A549 (cell line): ENCODE measurements at regions not wholly inside any gene's neighbourhood (a gene's known extent, or its start where the extent isn't known, plus 50 kb on each side); places are given as distances from the start of the nearest gene placed in this dataset.

Experiments
- CEBPB ChIP-seq, 2 experiments: fragments of >200 bp in 1 of 2; sonication (Bioruptor Twin) in 1 of 2; formaldehyde crosslinking in 1 of 2; IDR thresholded peaks; 2 replicates each; pipeline ENCODE4 v1.6.1; 2012 to 2016
- JUN ChIP-seq, 2 experiments: fragments of >200 bp; sonication (Bioruptor Twin); formaldehyde crosslinking; IDR thresholded peaks; 2 replicates in 1 of 2; 3 replicates in 1 of 2; pipeline ENCODE4 v1.6.1; 2016 to 2017
- JUNB ChIP-seq: fragments of >200 bp; sonication (Bioruptor Twin); formaldehyde crosslinking; IDR thresholded peaks from 2 replicates; pipeline ENCODE4 v1.6.1; 2016
- MAFK ChIP-seq: fragments of 450-650 bp; IDR thresholded peaks from 2 replicates; pipeline ENCODE4 v1.6.1; 2014; ENCODE audit not compliant: partially characterized antibody
- POLR2A ChIP-seq: IDR thresholded peaks from 2 replicates; pipeline ENCODE4 v1.6.1; 2012; ENCODE audit warnings: mild to moderate bottlenecking, low read length
- POLR2AphosphoS2 ChIP-seq: conservative IDR thresholded peaks from 2 replicates; pipeline ENCODE4 v1.6.1; 2012; ENCODE audit warnings: low read length, improper control_type of control experiment, inconsistent platforms
- RARB ChIP-seq: fragments of 250-450 bp; sonication (Bioruptor Pico); IDR thresholded peaks from 2 replicates; pipeline ENCODE4 v1.8.0; 2021; ENCODE audit warnings: mild to moderate bottlenecking, moderate library complexity
- RNF2 ChIP-seq: fragments of 200-600 bp; sonication (generic); IDR thresholded peaks from 2 replicates; pipeline ENCODE4 v1.6.1; 2016; ENCODE audit warnings: low read depth, mild to moderate bottlenecking, antibody characterized with exemption, moderate library complexity, borderline replicate concordance
- ZFP36 ChIP-seq: fragments of 450-650 bp; IDR thresholded peaks from 2 replicates; pipeline ENCODE4 v1.6.1; 2014; ENCODE audit warnings: borderline replicate concordance; ENCODE audit not compliant: partially characterized antibody
- TF ChIP-seq, protein P1 (sequence below): fragments of 150-350 bp; IDR thresholded peaks from 2 replicates; pipeline ENCODE4 v1.6.1; 2014; ENCODE audit warnings: low read depth, mild to moderate bottlenecking, low read length
- TF ChIP-seq, protein P2 (sequence below): fragments of >200 bp; sonication (Bioruptor Twin); formaldehyde crosslinking; IDR thresholded peaks from 3 replicates; pipeline ENCODE4 v1.5.1; 2016
- TF ChIP-seq, protein P3 (sequence below): IDR thresholded peaks from 2 replicates; pipeline ENCODE4 v1.6.1; 2012; ENCODE audit warnings: low read depth, borderline replicate concordance
- TF ChIP-seq, protein P4 (sequence below): fragments of 250-450 bp; sonication (Bioruptor Pico); IDR thresholded peaks from 2 replicates; pipeline ENCODE4 v1.5.0; 2020; ENCODE audit warnings: low read depth, mild to moderate bottlenecking, moderate library complexity
- TF ChIP-seq, protein P5 (sequence below): fragments of >200 bp; sonication (Bioruptor Twin); formaldehyde crosslinking; IDR thresholded peaks from 2 replicates; pipeline ENCODE4 v1.6.1; 2016

DNA sequence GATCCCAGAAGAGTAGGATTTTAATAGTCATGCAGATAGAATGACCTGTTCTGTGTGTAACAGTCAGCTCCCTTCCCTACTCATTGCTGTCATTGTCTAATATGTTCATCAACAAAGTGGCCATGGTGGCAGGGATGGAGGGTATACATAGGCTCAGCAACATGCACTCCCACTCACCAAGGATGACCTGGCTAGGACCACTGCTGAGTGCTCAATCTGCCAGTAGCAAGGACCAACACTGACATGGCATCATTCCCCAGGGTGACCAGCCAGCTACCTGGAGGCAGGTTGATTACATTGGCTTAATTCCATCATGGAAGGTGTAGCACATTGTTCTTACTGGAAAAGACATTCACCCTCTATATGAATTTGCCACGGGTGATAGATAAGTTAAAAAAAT lies 401.7 kb upstream of the CELF4 start:
- TF ChIP-seq JUN (IDR thresholded peaks at IDR 0.05), result no peak
- TF ChIP-seq POLR2AphosphoS2, result no peak
- TF ChIP-seq POLR2A, result no peak
- TF ChIP-seq, protein P1, sequence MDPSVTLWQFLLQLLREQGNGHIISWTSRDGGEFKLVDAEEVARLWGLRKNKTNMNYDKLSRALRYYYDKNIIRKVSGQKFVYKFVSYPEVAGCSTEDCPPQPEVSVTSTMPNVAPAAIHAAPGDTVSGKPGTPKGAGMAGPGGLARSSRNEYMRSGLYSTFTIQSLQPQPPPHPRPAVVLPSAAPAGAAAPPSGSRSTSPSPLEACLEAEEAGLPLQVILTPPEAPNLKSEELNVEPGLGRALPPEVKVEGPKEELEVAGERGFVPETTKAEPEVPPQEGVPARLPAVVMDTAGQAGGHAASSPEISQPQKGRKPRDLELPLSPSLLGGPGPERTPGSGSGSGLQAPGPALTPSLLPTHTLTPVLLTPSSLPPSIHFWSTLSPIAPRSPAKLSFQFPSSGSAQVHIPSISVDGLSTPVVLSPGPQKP, result no peak
- TF ChIP-seq, protein P2, sequence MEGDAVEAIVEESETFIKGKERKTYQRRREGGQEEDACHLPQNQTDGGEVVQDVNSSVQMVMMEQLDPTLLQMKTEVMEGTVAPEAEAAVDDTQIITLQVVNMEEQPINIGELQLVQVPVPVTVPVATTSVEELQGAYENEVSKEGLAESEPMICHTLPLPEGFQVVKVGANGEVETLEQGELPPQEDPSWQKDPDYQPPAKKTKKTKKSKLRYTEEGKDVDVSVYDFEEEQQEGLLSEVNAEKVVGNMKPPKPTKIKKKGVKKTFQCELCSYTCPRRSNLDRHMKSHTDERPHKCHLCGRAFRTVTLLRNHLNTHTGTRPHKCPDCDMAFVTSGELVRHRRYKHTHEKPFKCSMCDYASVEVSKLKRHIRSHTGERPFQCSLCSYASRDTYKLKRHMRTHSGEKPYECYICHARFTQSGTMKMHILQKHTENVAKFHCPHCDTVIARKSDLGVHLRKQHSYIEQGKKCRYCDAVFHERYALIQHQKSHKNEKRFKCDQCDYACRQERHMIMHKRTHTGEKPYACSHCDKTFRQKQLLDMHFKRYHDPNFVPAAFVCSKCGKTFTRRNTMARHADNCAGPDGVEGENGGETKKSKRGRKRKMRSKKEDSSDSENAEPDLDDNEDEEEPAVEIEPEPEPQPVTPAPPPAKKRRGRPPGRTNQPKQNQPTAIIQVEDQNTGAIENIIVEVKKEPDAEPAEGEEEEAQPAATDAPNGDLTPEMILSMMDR, result no peak
- TF ChIP-seq, protein P3, sequence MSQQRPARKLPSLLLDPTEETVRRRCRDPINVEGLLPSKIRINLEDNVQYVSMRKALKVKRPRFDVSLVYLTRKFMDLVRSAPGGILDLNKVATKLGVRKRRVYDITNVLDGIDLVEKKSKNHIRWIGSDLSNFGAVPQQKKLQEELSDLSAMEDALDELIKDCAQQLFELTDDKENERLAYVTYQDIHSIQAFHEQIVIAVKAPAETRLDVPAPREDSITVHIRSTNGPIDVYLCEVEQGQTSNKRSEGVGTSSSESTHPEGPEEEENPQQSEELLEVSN, result no peak
- TF ChIP-seq, protein P4, sequence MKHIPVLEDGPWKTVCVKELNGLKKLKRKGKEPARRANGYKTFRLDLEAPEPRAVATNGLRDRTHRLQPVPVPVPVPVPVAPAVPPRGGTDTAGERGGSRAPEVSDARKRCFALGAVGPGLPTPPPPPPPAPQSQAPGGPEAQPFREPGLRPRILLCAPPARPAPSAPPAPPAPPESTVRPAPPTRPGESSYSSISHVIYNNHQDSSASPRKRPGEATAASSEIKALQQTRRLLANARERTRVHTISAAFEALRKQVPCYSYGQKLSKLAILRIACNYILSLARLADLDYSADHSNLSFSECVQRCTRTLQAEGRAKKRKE, result no peak
- no peak for TF ChIP-seq RARB (CRISPR knock-in tag)
- TF ChIP-seq RNF2, result no peak
- no peak for TF ChIP-seq JUNB
- TF ChIP-seq CEBPB (IDR thresholded peaks at IDR 0.05), result no peak
- no peak for TF ChIP-seq ZFP36
- TF ChIP-seq, protein P5, sequence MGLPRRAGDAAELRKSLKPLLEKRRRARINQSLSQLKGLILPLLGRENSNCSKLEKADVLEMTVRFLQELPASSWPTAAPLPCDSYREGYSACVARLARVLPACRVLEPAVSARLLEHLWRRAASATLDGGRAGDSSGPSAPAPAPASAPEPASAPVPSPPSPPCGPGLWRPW, result no peak
- TF ChIP-seq MAFK, result no peak
